Osteocyte (in vitro differentiated cells): ENCODE measurements at regions not wholly inside any gene's neighbourhood (a gene's known extent, or its start where the extent isn't known, plus 50 kb on each side); places are given as distances from the start of the nearest gene placed in this dataset.

ENCODE experiments used
- DNase-seq: peaks from one replicate; pipeline ENCODE4 v3.0.0; 2021; ENCODE audit warnings: mixed read lengths; ENCODE audit not compliant: unreplicated experiment; ENCODE audit errors: extremely low spot score
- H3K27ac Mint-ChIP-seq: one replicate; pipeline ENCODE4 v1.8.0; 2021; ENCODE audit warnings: mild to moderate bottlenecking, mixed read lengths; ENCODE audit not compliant: unreplicated experiment
- H3K27me3 Mint-ChIP-seq: one replicate; pipeline ENCODE4 v1.8.0; 2021; ENCODE audit warnings: mixed read lengths; ENCODE audit not compliant: unreplicated experiment
- H3K36me3 Mint-ChIP-seq: one replicate; pipeline ENCODE4 v1.8.0; 2021; ENCODE audit warnings: mixed read lengths; ENCODE audit not compliant: unreplicated experiment
- H3K4me1 Mint-ChIP-seq: one replicate; pipeline ENCODE4 v1.8.0; 2021; ENCODE audit warnings: mixed read lengths; ENCODE audit not compliant: unreplicated experiment
- H3K4me3 Mint-ChIP-seq: one replicate; pipeline ENCODE4 v1.8.0; 2021; ENCODE audit warnings: mild to moderate bottlenecking, moderate library complexity, mixed read lengths; ENCODE audit not compliant: unreplicated experiment
- H3K9me3 Mint-ChIP-seq: one replicate; pipeline ENCODE4 v1.8.0; 2021; ENCODE audit warnings: mixed read lengths; ENCODE audit not compliant: unreplicated experiment
- CTCF ChIP-seq: fragments of 200-600 bp; sonication (generic); IDR thresholded peaks from 2 replicates; pipeline ENCODE4 v1.5.0; 2021; ENCODE audit warnings: antibody characterized with exemption, mild to moderate bottlenecking, moderate library complexity

- no peak for DNase-seq
- H3K4me3 Mint-ChIP-seq: no peak overlapping the region
- H3K27ac Mint-ChIP-seq: no peak overlapping the region
- H3K9me3 Mint-ChIP-seq: no peaks in the 10 kb centered on the region
- H3K36me3 Mint-ChIP-seq: no peaks in the 10 kb centered on the region
- H3K27me3 Mint-ChIP-seq: no peaks in the 10 kb centered on the region
- H3K4me1 Mint-ChIP-seq: peaks cover 14% of the 10 kb centered on the region
- no peak for TF ChIP-seq CTCF
Measured at GRCh38 chr7:68547181-68547580, 1051.1 kb upstream of the AUTS2 start.

DNA sequence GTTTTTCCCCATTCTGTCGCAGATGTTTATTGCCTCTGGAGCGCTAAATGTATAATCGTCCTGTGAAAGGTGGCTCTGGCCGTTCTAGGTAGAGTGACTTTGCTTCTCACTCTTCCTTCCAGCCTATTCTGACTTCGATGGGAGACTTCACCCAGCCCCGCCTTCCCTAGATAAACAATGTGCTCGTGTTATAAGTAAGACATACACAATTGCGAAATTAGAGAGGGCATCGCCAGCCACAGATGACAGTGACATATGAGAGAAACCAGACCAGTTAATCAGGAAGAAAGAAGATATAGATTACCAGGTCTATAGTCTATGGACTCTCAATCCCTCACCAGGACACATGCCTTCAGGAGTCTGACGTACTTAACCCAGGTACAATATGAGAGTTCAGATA is 1050.5 kb upstream of the AUTS2 start:
- H3K4me1 Mint-ChIP-seq: peaks cover 14% of the 10 kb centered on the region
- H3K9me3 Mint-ChIP-seq: no peaks in the 10 kb centered on the region
- no peaks in the 10 kb centered on the region for H3K36me3 Mint-ChIP-seq
- no peak for TF ChIP-seq CTCF
- H3K4me3 Mint-ChIP-seq: no peak overlapping the region
- DNase-seq: no peak
- H3K27me3 Mint-ChIP-seq: no peaks in the 10 kb centered on the region
- no peak overlapping the region for H3K27ac Mint-ChIP-seq

DNA sequence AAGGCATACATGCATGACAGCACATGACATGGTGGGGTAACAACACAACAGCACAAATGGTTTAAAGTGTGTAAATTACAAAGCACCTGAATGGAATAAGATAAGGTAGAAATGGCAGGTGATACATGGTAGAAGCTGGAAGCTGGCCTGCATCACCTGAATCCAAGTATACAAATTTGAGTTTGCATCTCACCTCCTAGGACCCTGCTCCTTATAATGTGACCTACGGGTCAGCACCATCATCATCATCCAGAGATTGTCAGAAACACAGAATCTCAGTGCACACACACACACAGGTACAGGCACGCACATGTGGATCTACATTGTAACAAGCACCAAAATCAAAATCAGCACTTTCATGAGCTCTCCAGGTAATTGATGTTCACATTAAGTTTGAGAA is 1048.2 kb upstream of the AUTS2 start:
- H3K4me1 Mint-ChIP-seq: peaks cover 14% of the 10 kb centered on the region
- H3K27ac Mint-ChIP-seq: no peak overlapping the region
- no peaks in the 10 kb centered on the region for H3K27me3 Mint-ChIP-seq
- no peaks in the 10 kb centered on the region for H3K36me3 Mint-ChIP-seq
- no peak for DNase-seq
- no peak for TF ChIP-seq CTCF
- no peak overlapping the region for H3K4me3 Mint-ChIP-seq
- H3K9me3 Mint-ChIP-seq: no peaks in the 10 kb centered on the region

DNA sequence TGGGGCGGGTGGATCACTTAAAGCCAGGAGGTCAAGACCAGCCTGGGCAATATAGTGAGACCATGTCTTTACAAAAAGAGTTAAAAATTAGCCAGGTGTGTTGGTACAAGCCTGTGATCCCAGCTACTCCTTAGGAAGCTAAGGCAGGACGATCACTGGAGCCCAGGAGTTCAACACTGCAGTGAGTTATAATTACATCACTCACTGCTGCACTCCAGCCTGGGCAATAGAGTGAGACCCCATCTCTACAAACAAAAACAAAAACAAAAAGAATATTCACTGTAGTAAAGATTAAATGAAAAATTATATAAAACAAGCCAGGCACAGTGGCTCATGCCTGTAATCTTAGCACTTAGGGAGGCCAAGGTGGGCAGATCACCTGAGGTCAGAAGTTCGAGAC is 1047.6 kb upstream of the AUTS2 start:
- no peaks in the 10 kb centered on the region for H3K27me3 Mint-ChIP-seq
- no peaks in the 10 kb centered on the region for H3K36me3 Mint-ChIP-seq
- DNase-seq: no peak
- no peaks in the 10 kb centered on the region for H3K9me3 Mint-ChIP-seq
- TF ChIP-seq CTCF: no peak
- no peak overlapping the region for H3K4me3 Mint-ChIP-seq
- H3K27ac Mint-ChIP-seq: no peak overlapping the region
- peaks cover 14% of the 10 kb centered on the region for H3K4me1 Mint-ChIP-seq

DNA sequence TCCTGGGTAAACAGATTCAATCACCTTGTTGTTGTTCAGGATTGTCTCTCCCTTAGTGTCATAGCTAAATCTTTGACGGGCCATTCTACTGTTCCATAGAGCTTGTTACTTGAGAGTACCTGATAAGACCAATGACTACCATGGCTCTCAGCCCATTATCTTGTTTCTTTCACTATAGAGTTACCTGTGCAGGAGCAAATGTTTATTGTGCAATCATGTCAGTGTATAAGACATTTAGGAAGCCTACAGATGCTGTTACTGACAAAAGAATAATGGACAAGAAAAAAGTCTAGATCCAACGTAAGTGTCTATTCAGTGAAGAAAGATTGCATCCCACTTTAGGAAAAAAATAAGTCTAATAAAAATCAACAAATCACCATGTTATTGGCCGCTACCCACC is 1041.7 kb upstream of the AUTS2 start:
- H3K27me3 Mint-ChIP-seq: peaks cover 6% of the 10 kb centered on the region
- H3K27ac Mint-ChIP-seq: no peak overlapping the region
- no peaks in the 10 kb centered on the region for H3K4me1 Mint-ChIP-seq
- no peak for TF ChIP-seq CTCF
- no peak overlapping the region for H3K4me3 Mint-ChIP-seq
- peaks cover 4% of the 10 kb centered on the region for H3K9me3 Mint-ChIP-seq
- no peaks in the 10 kb centered on the region for H3K36me3 Mint-ChIP-seq
- no peak for DNase-seq
